Activated T-cell treated with anti-CD3 and anti-CD28 coated beads for 24 hours (primary cell): ENCODE measurements at regions not wholly inside any gene's neighbourhood (a gene's known extent, or its start where the extent isn't known, plus 50 kb on each side); places are given as distances from the start of the nearest gene placed in this dataset.
"Not testable (repeated sequence)": the region's sequence is repeated elsewhere in the genome, so short reads cannot be mapped to it uniquely, and the experiment has no call there.

Source experiments
- DNase-seq: peaks from one replicate; pipeline ENCODE4 v3.0.0-alpha.2; 2020; ENCODE audit warnings: low read depth

GRCh38 chr13:58994777-58995176 lies 1169.0 kb downstream of the DIAPH3 start:
- DNase-seq, result no peak

- no peak for DNase-seq
Measured at GRCh38 chr13:58998716-58999115, 1165.0 kb downstream of the DIAPH3 start.

- no peak for DNase-seq
Measured at GRCh38 chr13:58999851-59000250, 1163.9 kb downstream of the DIAPH3 start.

- DNase-seq, result no peak
Measured at GRCh38 chr13:59000770-59001169, 1163.0 kb downstream of the DIAPH3 start.

- DNase-seq, result no peak
Measured at GRCh38 chr13:59012731-59013130, 1151.0 kb downstream of the DIAPH3 start.

GRCh38 chr13:59016250-59016649 lies 1147.5 kb downstream of the DIAPH3 start:
- no peak for DNase-seq

GRCh38 chr13:59024434-59024833 lies 1139.3 kb downstream of the DIAPH3 start:
- no peak for DNase-seq

GRCh38 chr13:59034198-59034597 lies 1129.5 kb downstream of the DIAPH3 start:
- DNase-seq, result no peak

GRCh38 chr13:59038824-59039223 lies 1124.9 kb downstream of the DIAPH3 start:
- DNase-seq, result no peak

GRCh38 chr13:59043016-59043415 lies 1120.7 kb downstream of the DIAPH3 start:
- no peak for DNase-seq

GRCh38 chr13:59047546-59047945 lies 1116.2 kb downstream of the DIAPH3 start:
- DNase-seq, result no peak

- DNase-seq, result no peak
Measured at GRCh38 chr13:59061621-59062020, 1102.1 kb downstream of the DIAPH3 start.

GRCh38 chr13:59064042-59064441 lies 1099.7 kb downstream of the DIAPH3 start:
- DNase-seq, result no peak

GRCh38 chr13:59076386-59076785 lies 1087.3 kb downstream of the DIAPH3 start:
- not testable (repeated sequence) for DNase-seq

GRCh38 chr13:59086147-59086546 lies 1077.6 kb downstream of the DIAPH3 start:
- no peak for DNase-seq

- no peak for DNase-seq
Measured at GRCh38 chr13:59088716-59089115, 1075.0 kb downstream of the DIAPH3 start.

- no peak for DNase-seq
Measured at GRCh38 chr13:59094181-59094580, 1069.5 kb downstream of the DIAPH3 start.

- DNase-seq, result no peak
Measured at GRCh38 chr13:59099182-59099974, 1064.3 kb downstream of the DIAPH3 start.

- no peak for DNase-seq
Measured at GRCh38 chr13:59103004-59103768, 1060.5 kb downstream of the DIAPH3 start.

- no peak for DNase-seq
Measured at GRCh38 chr13:59111751-59112171, 1052.0 kb downstream of the DIAPH3 start.

GRCh38 chr13:59112221-59112718 lies 1051.5 kb downstream of the DIAPH3 start:
- DNase-seq, result no peak

GRCh38 chr13:59119475-59119874 lies 1044.3 kb downstream of the DIAPH3 start:
- no peak for DNase-seq

- no peak for DNase-seq
Measured at GRCh38 chr13:59120297-59120843, 1043.4 kb downstream of the DIAPH3 start.
